ENCODE measurements at regions not wholly inside any gene's neighbourhood (a gene's known extent, or its start where the extent isn't known, plus 50 kb on each side); places are given as distances from the start of the nearest gene placed in this dataset.

- H3K27ac ChIP-seq: no peak overlapping the region
- no peak for TF ChIP-seq CTCF (IDR thresholded peaks at IDR 0.05)
- no peak for TF ChIP-seq POLR2A (IDR thresholded peaks at IDR 0.05)
- H3K36me3 ChIP-seq: no peaks in the 10 kb centered on the region
- H3K9me3 ChIP-seq: peaks cover 0 to 13% (median 0%) of the 10 kb centered on the region in 4 donors
- H3K4me3 ChIP-seq: no peak overlapping the region
- H3K27me3 ChIP-seq: no peaks in the 10 kb centered on the region
- no peaks in the 10 kb centered on the region for H3K4me1 ChIP-seq
- DNase-seq: no peak
Observed at GRCh38 chr10:65618126-65618525, 1307.7 kb upstream of the LRRTM3 start.

- H3K36me3 ChIP-seq: no peaks in the 10 kb centered on the region
- H3K9me3 ChIP-seq: peaks cover 0 to 3% (median 0%) of the 10 kb centered on the region in 4 donors
- no peaks in the 10 kb centered on the region for H3K27me3 ChIP-seq
- no peak overlapping the region for H3K4me3 ChIP-seq
- DNase-seq: no peak
- TF ChIP-seq POLR2A (IDR thresholded peaks at IDR 0.05) (no peak), CTCF (IDR thresholded peaks at IDR 0.05) (no peak)
- no peaks in the 10 kb centered on the region for H3K4me1 ChIP-seq
- H3K27ac ChIP-seq: no peak overlapping the region
Observed at GRCh38 chr10:65620404-65621048, 1305.3 kb upstream of the LRRTM3 start.

DNA sequence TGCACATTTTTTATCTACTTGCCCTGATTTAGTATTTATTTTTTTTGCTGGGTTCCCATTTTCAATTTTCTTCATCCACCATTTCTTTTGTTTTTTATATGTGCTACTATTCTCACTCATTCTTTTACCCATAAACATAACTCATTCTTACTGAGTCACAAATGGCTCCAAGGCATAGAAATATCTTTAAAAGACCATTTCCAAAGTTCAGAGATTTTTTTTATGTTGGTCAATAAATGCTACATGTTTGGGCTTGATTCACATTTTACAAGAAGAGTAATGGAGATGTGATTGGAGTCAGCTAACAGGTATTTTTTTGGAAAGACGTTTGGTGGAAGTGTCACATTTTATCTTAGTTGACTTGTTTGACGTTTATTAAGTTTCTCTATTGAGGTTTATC, 1303.2 kb upstream of the LRRTM3 start:
- no peak for DNase-seq
- TF ChIP-seq POLR2A (IDR thresholded peaks at IDR 0.05) (no peak), CTCF (IDR thresholded peaks at IDR 0.05) (no peak)
- H3K9me3 ChIP-seq: no peaks in the 10 kb centered on the region
- H3K4me3 ChIP-seq: no peak overlapping the region
- H3K27ac ChIP-seq: no peak overlapping the region
- no peaks in the 10 kb centered on the region for H3K36me3 ChIP-seq
- H3K4me1 ChIP-seq: no peaks in the 10 kb centered on the region
- H3K27me3 ChIP-seq: no peaks in the 10 kb centered on the region

GRCh38 chr10:65628493-65629139, 1297.2 kb upstream of the LRRTM3 start:
- DNase-seq: no peak
- Histone ChIP-seq H3K27ac (no peak overlapping the region), H3K27me3 (no peaks in the 10 kb centered on the region), H3K36me3 (no peaks in the 10 kb centered on the region), H3K9me3 (no peaks in the 10 kb centered on the region), H3K4me1 (no peaks in the 10 kb centered on the region), H3K4me3 (no peak overlapping the region)
- no peak for TF ChIP-seq POLR2A (IDR thresholded peaks at IDR 0.05)
- TF ChIP-seq CTCF (IDR thresholded peaks at IDR 0.05): no peak

DNA sequence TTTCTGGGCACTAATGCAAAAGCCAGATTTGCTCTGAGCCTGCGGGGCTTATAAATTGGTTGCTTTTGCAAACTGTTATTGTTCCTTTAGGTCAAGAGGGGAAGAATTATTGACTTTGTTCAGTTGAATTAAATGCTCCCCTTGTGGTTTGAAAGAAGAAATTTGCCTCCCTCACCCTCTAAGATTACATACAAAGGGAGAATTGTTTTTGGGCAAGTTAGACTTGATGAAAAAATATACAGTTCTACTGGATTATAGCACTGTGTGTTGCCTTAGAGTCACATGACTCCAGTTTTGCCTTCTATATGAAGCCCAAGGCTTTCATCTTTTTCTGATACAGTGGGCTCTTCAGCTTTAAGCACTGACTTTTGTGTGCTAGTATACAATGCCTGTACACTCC, 1265.8 kb upstream of the LRRTM3 start:
- Histone ChIP-seq H3K27me3 (no peaks in the 10 kb centered on the region), H3K36me3 (no peaks in the 10 kb centered on the region), H3K4me3 (no peak overlapping the region), H3K4me1 (no peaks in the 10 kb centered on the region), H3K9me3 (no peaks in the 10 kb centered on the region), H3K27ac (no peak overlapping the region)
- no peak for TF ChIP-seq CTCF (IDR thresholded peaks at IDR 0.05)
- no peak for TF ChIP-seq POLR2A (IDR thresholded peaks at IDR 0.05)
- DNase-seq: no peak

All from Peyer's patch (tissue), 4 donors.